OCI-M1 (cell line): ENCODE measurements at regions not wholly inside any gene's neighbourhood (a gene's known extent, or its start where the extent isn't known, plus 50 kb on each side); places are given as distances from the start of the nearest gene placed in this dataset.

Source experiments
- DNase-seq: peaks from one replicate; lab custom pipeline; 2025; lab: John Stamatoyannopoulos, UW

- no peak for DNase-seq
Observed at GRCh38 chr6:145318952-145319351, 416.4 kb downstream of the EPM2A start.

GRCh38 chr6:145319605-145320004 is 415.7 kb downstream of the EPM2A start:
- DNase-seq, result no peak

- no peak for DNase-seq
Observed at GRCh38 chr6:145323646-145324045, 411.7 kb downstream of the EPM2A start.

GRCh38 chr6:145327586-145327985 is 407.7 kb downstream of the EPM2A start:
- DNase-seq, result no peak

GRCh38 chr6:145329257-145329656 is 406.1 kb downstream of the EPM2A start:
- DNase-seq, result no peak

- DNase-seq, result no peak
Observed at GRCh38 chr6:145331066-145331465, 404.3 kb downstream of the EPM2A start.

- DNase-seq, result no peak
Observed at GRCh38 chr6:145332011-145332410, 403.3 kb downstream of the EPM2A start.

- DNase-seq, result no peak
Observed at GRCh38 chr6:145336119-145336518, 399.2 kb downstream of the EPM2A start.

- DNase-seq, result no peak
Observed at GRCh38 chr6:145339089-145339488, 396.2 kb downstream of the EPM2A start.

GRCh38 chr6:145340256-145340655 is 395.1 kb downstream of the EPM2A start:
- no peak for DNase-seq

GRCh38 chr6:145345094-145345493 is 390.2 kb downstream of the EPM2A start:
- DNase-seq, result no peak

GRCh38 chr6:145347216-145347615 is 388.1 kb downstream of the EPM2A start:
- no peak for DNase-seq

GRCh38 chr6:145349950-145350510 is 385.3 kb downstream of the EPM2A start:
- no peak for DNase-seq

- no peak for DNase-seq
Observed at GRCh38 chr6:145350928-145351327, 384.4 kb downstream of the EPM2A start.

- no peak for DNase-seq
Observed at GRCh38 chr6:145352382-145353080, 382.8 kb downstream of the EPM2A start.

- peak; percentile 45 for DNase-seq
Observed at GRCh38 chr6:145360865-145361264, 374.5 kb downstream of the EPM2A start.

- peak; percentile 9 for DNase-seq
Observed at GRCh38 chr6:145367149-145367548, 368.2 kb downstream of the EPM2A start.

GRCh38 chr6:145368075-145368474 is 367.2 kb downstream of the EPM2A start:
- DNase-seq, result no peak

- no peak for DNase-seq
Observed at GRCh38 chr6:145370559-145370958, 364.8 kb downstream of the EPM2A start.

- peak; percentile 85 for DNase-seq
Observed at GRCh38 chr6:145372671-145373151, 362.6 kb downstream of the EPM2A start.

GRCh38 chr6:145373826-145374225 is 361.5 kb downstream of the EPM2A start:
- DNase-seq, result no peak

GRCh38 chr6:145374570-145374969 is 360.8 kb downstream of the EPM2A start:
- no peak for DNase-seq

- no peak for DNase-seq
Observed at GRCh38 chr6:145375502-145375901, 359.8 kb downstream of the EPM2A start.

GRCh38 chr6:145380186-145380585 is 355.1 kb downstream of the EPM2A start:
- peak; percentile 10 for DNase-seq
